ENCODE measurements at regions not wholly inside any gene's neighbourhood (a gene's known extent, or its start where the extent isn't known, plus 50 kb on each side); places are given as distances from the start of the nearest gene placed in this dataset.
A peak's percentile ranks its signal among the peaks of the same experiment; 100 is the strongest.

- Histone ChIP-seq H3K27ac (no peak overlapping the region), H3K9me3 (no peaks in the 10 kb centered on the region), H3K36me3 (no peaks in the 10 kb centered on the region), H3K4me3 (no peak overlapping the region), H3K4me1 (no peaks in the 10 kb centered on the region), H3K27me3 (no peaks in the 10 kb centered on the region)
- ATAC-seq (no peak), DNase-seq (no peak)
- intact Hi-C loops (cut with DNase I) = no loop called here
- TF ChIP-seq CTCF (IDR thresholded peaks at IDR 0.05) = no peak
Observed at GRCh38 chr2:160747501-160748170, 254.0 kb upstream of the RBMS1 start.

- no peak overlapping the region for H3K4me3 ChIP-seq
- DNase-seq (no peak), ATAC-seq (no peak)
- H3K27me3 ChIP-seq = no peaks in the 10 kb centered on the region
- H3K36me3 ChIP-seq = no peaks in the 10 kb centered on the region
- TF ChIP-seq CTCF (IDR thresholded peaks at IDR 0.05) = no peak
- intact Hi-C loops (cut with DNase I) = no loop called here
- H3K9me3 ChIP-seq = peaks cover 4 to 16% of the 10 kb centered on the region in 2 donors
- H3K4me1 ChIP-seq = no peaks in the 10 kb centered on the region
- no peak overlapping the region for H3K27ac ChIP-seq
Observed at GRCh38 chr2:160751021-160751420, 257.4 kb upstream of the RBMS1 start.

GRCh38 chr2:160752475-160753330 lies 259.1 kb upstream of the RBMS1 start:
- intact Hi-C loops (cut with DNase I) = no loop called here
- ATAC-seq = peak; percentile 68
- Histone ChIP-seq H3K27me3 (no peaks in the 10 kb centered on the region), H3K4me3 (no peak overlapping the region), H3K9me3 (peaks cover 4 to 16% of the 10 kb centered on the region in 2 donors), H3K27ac (peak overlapping the region in 1 of 2 donors; percentile 11), H3K4me1 (no peaks in the 10 kb centered on the region), H3K36me3 (no peaks in the 10 kb centered on the region)
- DNase-seq = peak in 2 of 4 donors; percentile 23 to 61
- no peak for TF ChIP-seq CTCF (IDR thresholded peaks at IDR 0.05)

- no peak for TF ChIP-seq CTCF (IDR thresholded peaks at IDR 0.05)
- peak overlapping the region in 1 of 2 donors; percentile 11 for H3K27ac ChIP-seq
- no peak overlapping the region for H3K4me3 ChIP-seq
- peaks cover 4 to 16% of the 10 kb centered on the region in 2 donors for H3K9me3 ChIP-seq
- intact Hi-C loops (cut with DNase I) = no loop called here
- ATAC-seq = peak; percentile 44
- H3K4me1 ChIP-seq = no peaks in the 10 kb centered on the region
- no peaks in the 10 kb centered on the region for H3K36me3 ChIP-seq
- DNase-seq = no peak
- no peaks in the 10 kb centered on the region for H3K27me3 ChIP-seq
Observed at GRCh38 chr2:160753331-160753654, 259.7 kb upstream of the RBMS1 start.

- Histone ChIP-seq H3K4me3 (no peak overlapping the region), H3K4me1 (no peaks in the 10 kb centered on the region), H3K9me3 (peaks cover 4 to 16% of the 10 kb centered on the region in 2 donors), H3K36me3 (no peaks in the 10 kb centered on the region), H3K27me3 (no peaks in the 10 kb centered on the region), H3K27ac (no peak overlapping the region)
- no peak for ATAC-seq
- no peak for TF ChIP-seq CTCF (IDR thresholded peaks at IDR 0.05)
- DNase-seq = no peak
- intact Hi-C loops (cut with DNase I) = no loop called here
Observed at GRCh38 chr2:160753960-160754359, 260.4 kb upstream of the RBMS1 start.
